ENCODE measurements at regions not wholly inside any gene's neighbourhood (a gene's known extent, or its start where the extent isn't known, plus 50 kb on each side); places are given as distances from the start of the nearest gene placed in this dataset.

- TF ChIP-seq EZH2 (IDR thresholded peaks at IDR 0.05; ENCODE audit: borderline replicate concordance) = no peak
- TF ChIP-seq CTCF (IDR thresholded peaks at IDR 0.05; ENCODE audit: poor library complexity) = no peak
- TF ChIP-seq EZH2phosphoT487 (IDR thresholded peaks at IDR 0.05; ENCODE audit: low read depth, severe bottlenecking, unreplicated experiment) = no peak
Measured at GRCh38 chr18:8463791-8464190, 145.4 kb upstream of the RAB12 start.
